Activated T-helper 1 cell treated with Interleukin-2 at 50 U/mL for 16 hours (primary cell): ENCODE measurements at regions not wholly inside any gene's neighbourhood (a gene's known extent, or its start where the extent isn't known, plus 50 kb on each side); places are given as distances from the start of the nearest gene placed in this dataset.

Experiments
- DNase-seq: peaks from one replicate; pipeline ENCODE4 v3.0.0-alpha.2; 2020; ENCODE audit warnings: low read depth

DNA sequence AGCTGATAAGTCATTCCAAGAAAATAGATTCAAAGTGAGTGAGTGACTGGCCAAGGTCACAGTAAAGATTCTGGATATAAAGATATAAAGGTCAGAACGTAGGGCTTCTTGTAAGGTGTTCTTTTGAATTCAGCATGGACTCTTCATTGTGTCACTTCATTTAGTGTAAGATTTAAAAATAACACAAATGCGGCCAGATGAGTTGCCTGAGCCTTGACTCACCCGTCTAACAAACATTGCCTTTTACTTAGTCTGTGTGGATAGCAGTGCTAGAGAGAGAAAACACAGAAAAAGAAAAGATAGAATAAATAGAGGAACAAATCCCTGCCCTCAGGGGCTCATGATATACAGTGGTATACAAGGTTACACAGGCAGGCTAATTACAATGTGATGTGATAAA is 223.4 kb downstream of the PLPP3 start:
- no peak for DNase-seq

DNA sequence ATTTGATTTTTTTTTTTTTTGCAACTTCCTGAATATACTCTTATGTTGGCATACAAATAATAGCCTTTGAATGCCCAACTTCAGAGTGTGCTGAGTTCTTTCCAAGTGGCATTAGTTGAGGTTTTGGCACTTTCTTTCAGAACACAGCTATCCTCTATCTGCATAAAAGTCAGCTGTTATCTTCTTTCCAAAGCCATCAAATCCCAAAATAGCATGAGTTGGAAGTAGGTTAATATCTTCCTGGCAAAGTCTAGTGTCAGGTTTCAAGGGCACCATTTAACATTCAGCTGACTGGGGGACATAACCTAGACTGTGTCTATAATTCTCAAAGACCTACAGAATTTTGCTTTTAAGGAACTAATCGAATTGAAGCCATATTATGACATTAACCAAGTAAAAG is 223.9 kb downstream of the PLPP3 start:
- no peak for DNase-seq

DNA sequence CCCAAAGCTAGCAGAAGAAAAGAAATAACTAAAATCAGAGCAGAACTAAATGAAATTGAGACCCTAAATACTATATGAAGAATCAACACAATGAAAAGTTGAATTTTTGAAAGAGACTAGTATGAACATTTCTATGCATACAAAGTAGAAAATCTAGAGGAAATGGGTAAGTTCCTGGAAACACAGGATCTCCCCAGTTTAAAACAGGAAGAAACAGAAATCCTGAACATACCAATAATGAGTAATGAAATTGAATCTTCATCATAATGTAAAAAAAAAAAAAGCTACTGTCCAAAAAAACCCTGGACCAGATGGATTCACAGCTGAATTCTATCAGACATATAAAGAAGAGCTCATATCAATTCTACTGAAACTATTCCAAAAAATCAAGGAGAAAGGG is 233.5 kb downstream of the PLPP3 start:
- DNase-seq, result no peak

DNA sequence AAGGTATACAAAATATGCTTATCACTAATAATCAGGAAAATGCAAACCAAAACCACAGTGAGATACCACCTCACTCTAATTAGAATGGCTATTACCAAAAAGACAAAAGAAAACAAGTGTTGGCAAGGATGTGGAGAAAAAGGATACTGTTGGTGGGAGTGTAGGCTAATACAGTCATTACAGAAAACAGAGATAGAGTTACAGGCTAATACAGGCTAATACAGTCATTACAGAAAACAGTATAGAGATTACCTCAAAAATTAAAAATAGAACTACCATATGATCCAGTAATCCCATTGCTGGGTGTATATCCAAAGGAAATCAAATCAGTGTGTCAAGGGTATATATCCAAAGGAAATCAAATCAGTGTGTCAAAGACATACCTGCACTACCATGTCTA is 238.4 kb downstream of the PLPP3 start:
- no peak for DNase-seq

DNA sequence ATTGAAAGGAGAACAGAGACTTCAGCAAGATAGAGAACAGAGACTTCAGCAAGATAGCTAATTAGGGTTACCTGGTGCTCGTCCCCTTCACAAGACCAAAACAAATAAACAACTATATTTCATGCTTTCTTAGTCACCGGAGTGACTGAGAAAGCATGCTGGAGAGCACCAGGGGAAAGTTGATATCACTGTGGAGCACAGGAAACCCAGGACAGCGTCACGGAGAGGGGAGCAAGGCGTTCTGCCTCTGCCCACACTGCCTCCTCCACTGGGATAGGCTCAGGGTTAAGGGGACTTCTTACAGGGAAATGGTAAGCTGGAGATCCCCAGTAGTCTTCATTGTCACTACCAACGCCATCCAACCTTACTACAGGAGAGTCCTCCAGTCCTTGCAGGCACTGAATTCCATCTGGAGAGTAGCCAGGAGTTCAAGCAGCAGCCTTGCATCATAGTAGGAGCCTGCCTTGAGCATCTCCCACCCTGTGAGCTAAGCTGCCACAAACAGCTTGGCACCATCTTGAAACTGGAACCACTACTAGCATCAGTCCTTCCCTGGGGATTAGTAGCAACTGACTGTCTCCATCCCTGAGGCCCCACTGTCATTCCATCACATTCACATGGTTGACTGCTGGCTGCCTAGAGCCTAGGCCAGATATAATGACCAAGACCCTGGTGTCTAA is 239.4 kb downstream of the PLPP3 start:
- DNase-seq, result no peak

DNA sequence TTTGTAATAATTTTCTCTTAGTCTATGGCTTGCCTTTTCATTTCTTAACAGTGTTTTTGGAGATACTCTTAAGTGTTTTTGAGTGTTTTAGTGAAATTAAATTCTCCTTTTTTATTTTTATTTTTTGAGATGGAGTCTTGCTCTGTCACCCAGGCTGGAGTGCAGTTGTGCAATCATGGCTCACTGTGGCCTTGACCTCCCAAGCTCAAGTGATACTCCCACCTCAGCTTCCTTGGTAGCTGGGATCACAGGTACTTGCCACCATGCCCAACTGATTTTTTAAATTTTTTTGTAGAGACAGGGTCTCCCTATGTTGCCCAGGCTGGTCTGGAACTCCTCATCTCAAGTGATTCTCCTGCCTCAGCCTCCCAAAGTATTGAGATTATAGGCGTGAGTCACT is 240.3 kb downstream of the PLPP3 start:
- DNase-seq, result no peak

DNA sequence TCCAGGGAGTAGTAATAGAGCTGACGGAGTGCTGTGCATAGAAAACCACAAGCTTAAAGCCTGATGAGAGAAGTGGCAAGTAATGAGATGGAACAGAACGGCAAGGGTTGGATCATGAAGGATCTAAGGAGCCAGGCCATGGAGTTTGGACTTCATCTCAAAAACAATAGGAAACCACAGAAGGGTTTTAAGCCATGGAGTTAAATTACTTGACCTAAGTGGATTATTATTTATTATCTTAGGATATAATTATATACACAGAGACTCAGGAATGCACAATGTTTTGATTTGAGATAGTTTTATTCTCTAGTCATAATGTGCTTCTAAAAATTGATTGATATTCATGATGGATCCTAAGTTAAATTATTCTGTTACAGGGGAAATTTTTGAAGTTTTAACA is 242.4 kb downstream of the PLPP3 start:
- no peak for DNase-seq

DNA sequence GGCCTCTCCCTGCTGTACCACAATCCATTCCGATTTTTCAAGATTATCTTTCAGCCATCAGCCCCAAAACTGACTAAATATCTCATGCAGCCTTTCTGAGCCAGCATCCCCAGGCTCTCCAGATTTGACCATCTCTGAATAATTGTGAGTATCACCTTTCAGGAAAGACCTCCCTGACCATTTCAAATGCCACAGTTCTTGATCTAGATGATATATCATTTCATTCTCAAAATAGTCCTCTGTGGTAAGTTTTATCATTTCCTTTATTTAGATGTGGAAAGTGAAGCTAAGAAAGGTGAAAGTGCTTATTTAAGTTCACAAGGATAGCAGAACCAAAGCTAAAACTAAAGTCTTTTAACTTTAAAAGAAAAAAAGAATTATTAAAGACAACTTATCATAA is 244.0 kb downstream of the PLPP3 start:
- DNase-seq, result no peak

DNA sequence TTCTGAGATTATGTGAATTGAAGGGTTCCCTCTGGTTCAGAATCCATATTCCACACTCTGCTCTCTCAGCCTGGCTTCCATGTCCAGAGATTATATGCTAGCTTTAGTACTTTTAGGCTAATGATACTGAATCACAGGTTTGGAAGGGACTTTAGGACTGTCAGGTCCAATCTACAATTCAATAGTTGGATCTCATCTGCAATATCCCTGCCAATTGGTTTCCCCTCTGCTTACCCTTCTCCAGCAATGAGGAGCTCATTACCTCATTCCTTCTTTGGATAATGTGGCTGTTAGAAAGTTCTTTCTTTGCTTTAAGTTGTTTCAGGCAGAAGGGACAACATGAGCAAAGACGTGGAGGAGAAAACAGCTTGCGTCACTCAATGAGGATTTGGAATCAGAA is 245.3 kb downstream of the PLPP3 start:
- no peak for DNase-seq

DNA sequence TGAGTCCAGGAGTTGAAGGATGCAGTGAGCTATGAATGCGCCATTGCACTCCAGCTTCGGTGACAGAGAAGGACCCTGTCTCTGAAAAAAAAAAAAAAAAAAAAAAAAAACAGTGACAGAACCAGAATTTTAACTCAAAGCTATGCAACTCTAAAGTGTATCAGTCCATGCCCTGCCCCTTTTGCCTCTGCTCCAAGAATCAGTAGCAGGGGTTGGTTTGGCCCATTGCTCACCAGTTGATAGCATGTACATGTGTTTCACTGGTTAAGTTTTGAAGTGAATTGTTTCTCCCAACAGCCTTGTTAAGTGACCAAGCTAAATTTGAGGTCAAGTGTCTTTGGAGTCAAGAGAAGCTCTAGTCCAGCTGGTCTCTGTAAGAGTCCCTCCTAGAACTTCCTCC is 245.9 kb downstream of the PLPP3 start:
- no peak for DNase-seq

DNA sequence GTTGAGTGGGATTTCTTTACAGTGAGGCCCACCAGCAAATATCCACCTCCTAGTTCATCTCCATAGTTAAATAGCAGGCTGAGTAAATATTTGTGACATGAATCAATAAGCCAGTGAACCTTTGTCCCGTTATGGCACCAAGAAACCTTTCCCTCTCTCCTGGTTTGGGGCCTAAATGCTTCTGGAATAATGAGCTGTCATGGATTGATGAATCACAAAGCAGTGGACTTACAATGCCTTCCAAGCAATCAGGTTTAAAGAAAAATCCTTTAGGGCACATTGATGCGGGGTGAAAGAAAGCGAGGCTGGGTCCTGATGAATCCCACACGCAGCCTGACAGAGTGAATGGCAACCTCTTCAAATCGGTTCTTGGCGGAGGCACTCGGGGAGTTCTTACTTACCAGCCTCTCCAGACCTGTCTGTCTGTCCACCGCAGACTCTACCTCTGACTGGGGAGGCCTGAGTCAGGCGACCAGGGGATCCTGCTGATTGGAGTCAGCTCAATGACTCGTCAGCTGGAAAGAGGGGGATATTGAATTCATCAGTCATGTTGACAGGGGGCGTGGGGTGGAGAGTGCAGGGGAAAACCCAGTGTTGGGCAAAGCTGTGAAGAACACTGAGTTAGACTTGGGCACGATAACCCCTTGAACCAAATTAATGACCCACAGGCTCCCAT is 247.3 kb downstream of the PLPP3 start:
- DNase-seq, result no peak

DNA sequence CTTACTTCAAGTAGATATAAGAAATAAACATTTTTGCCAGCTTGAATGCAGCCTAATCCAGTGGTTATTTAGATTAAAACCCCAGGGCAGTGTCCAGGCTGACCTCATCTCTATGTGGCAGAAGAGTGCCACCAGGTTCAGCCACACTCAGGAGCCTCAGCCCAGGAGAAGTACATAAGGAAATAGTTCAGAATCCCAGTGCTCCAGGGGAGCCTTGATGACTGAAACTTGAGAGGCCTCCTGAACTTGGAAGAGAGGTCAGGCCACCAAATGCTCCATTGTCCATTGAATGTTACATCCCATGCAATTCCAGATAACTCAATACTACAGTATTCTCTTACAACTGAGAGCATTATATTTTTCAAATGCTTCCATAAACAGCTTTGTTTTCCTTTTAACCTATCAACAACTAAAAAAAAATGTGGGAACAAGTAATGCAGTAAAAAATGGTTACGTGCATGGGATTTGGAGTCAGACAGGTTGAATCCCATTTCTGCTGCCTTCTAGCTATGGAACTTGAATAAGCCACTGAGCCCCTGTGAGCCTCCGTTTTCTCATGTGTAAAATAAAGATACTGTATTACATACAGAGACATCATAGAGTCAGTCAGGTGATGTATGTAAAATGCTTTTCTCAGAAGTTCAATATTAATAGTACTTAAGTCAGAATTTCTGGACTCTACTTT is 248.0 kb downstream of the PLPP3 start:
- no peak for DNase-seq

DNA sequence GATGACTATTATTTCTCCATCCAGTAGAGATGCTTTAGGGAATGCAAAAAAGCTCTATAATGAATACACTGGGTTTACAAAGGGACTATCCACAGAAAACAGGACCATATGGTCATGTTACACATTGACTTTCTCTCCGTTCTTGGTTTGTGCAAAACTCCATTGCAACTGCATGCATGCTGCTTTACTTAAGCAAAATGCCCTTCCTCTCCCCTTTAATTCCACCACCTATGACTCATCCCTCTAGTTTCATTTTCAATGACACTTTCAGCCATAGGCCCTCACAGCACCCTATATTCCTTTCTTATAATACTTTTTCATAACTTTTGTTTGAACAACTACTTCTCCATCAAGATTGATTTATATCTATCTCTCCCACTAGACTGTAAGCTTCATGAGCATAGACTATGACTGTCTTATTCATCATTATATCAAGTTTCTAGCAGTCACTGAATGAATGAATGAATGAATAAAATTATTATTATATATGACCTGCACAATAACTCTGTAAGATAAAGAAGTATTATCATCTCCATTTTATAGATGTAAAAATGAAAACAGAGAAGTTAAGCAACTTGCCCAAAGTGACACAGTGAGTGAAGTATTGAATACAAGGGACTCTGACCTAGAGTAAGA is 248.9 kb downstream of the PLPP3 start:
- DNase-seq, result no peak

DNA sequence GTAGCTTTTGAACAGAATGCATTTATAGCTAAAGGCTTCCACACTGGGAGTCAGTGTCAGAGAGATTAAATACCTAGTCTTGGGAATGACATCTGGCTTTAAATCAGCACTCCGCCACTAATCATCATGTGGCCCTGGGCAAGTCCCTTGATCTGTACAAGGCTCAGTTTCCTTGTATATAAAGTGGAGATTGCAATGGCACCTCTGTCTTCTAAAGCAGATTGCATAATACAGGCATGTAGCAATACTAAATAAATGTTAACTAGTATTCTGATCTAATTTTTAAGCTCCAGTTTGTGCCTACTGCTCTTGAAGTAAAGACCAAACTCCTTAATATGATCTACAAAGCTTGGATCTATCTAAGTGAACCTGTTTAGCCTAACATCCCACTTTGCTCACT is 249.4 kb downstream of the PLPP3 start:
- no peak for DNase-seq

DNA sequence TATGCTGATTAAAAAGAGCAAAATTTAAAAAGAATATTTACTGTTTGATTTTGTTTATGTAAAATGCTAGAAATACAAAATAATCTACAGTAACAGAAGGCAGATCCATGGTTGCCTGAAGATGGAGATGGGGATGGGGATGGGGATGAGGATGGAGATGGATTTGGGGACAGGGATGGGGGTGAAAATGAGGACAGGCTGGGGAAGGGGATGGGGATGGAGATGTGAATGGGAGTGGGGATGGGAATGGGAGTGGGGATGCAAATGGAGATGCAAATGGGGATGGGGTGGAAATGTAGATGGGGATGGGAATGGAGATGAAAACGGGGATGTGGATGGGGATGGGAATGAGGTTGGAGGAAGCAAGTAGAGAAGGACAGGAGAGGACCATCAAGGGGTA is 252.2 kb downstream of the PLPP3 start:
- DNase-seq, result no peak

DNA sequence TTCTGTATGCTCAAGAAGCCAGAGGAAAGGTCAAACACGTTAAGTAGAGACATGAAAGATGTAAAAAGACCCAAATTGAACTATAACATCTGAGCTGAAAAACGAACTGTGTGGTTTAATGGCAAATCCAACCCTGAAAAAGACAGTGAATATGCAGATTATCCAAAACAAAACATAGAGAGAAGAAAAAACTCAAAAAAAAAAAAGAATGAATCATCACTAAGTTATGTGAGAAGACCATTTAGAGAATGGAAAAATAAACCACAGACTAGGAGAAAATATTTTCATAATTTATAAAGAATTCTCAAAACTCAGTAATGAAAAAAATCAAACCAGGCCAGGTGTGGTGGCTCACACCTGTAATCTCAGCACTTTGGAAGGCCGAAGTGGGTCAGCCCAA is 253.3 kb downstream of the PLPP3 start:
- no peak for DNase-seq

DNA sequence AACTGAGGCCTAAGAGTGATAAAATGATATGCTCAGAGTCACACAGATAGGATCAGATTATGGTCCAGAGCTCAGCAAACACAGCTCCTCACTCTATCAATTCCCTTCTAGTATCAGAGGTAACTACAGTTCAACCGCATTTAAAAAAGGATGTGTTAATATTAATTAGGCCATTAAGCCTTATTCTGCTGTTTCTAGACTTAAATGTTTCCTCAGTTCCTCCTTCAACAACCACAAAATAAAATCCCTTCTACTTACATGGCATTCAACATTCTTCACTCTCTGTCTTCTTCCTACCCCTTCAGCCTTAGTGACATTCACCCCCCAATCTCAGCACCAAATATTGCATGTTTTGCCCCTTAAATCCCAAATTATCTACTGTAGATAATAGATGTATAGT is 254.9 kb downstream of the PLPP3 start:
- DNase-seq, result no peak

DNA sequence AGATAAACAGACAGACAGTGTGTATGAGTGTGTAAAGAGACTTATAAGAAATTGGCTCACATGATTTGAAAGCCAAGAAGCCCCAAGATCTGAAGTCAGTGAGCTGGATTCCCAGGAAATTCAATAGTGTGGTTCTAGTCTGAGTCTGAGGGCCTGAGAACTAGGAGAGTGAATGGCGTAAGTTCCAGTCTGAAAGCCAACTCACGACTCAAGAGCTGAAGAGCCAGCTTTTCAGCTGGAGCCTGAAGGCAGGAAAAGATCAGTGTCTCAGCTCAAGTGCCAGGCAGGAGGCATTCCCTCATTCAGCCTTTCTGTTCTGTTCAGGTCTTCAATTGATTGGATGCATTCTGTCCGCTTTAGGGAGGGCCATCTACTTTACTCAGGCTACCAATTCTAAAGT is 257.2 kb downstream of the PLPP3 start:
- DNase-seq, result no peak

DNA sequence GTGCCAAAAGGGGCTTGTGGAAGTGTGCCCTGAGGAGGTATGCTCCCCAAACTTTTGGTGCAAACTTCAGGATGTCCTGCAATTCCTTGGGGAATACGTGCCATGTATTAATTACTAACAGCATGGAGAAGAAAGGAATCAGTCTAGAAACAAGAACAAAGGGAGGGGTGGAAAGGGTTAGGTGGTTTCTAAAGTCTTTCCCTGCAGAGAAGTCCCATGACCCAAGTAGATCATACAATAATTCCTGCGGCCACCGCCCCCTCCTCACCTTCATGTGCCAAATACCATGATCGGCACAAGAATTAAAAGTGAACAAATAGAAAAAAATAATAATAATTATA is 258.2 kb downstream of the PLPP3 start:
- DNase-seq, result no peak

DNA sequence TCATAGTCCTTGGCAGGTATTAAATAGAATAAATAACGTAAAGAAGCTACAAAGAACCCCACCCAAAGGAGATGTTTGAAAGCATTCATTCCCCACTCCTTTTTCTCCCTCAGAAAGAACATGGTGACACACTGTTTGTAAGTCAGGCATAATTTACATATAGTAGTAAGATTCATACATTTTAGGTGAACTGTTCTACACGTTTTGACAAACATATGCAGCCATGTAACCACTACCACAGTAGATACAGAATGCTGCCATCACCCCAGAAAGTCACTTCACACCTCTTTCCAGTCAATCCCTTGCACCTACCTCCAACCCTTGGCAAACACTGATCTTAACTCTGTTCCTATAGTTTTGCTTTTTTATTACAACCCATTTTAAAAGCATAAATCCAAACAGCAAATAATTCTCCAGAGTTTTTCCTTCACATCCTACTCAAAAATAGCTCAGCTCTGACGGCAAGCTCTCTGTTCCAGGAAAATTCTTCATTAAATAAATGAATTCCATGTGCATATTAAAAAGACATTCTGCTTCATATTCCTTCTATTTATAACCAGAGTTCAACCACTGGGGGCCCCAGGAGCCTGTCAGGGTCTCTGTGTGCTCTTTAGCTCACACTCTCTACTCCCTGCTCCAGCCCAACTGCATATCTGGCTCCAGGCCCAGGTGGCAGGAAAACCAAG is 258.8 kb downstream of the PLPP3 start:
- DNase-seq, result no peak

DNA sequence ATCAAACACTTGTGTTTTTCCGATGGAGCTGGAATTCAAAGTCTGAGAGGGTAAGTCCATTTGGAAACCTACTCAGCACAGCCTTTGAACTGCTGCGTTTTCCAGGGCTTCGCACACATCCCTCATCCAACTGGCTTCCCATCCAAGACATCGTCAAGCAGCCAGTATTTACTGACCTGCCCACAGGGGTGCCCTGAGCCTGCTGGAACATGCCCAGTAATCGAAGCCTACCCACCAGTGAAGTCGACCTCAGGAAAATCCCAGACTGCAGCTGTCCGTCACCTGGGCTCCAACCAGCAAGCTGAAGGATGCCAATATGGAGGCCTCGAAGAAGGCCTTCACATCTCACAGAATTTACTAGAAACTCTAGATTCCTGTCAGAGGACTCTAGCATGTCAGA is 261.6 kb downstream of the PLPP3 start:
- no peak for DNase-seq

DNA sequence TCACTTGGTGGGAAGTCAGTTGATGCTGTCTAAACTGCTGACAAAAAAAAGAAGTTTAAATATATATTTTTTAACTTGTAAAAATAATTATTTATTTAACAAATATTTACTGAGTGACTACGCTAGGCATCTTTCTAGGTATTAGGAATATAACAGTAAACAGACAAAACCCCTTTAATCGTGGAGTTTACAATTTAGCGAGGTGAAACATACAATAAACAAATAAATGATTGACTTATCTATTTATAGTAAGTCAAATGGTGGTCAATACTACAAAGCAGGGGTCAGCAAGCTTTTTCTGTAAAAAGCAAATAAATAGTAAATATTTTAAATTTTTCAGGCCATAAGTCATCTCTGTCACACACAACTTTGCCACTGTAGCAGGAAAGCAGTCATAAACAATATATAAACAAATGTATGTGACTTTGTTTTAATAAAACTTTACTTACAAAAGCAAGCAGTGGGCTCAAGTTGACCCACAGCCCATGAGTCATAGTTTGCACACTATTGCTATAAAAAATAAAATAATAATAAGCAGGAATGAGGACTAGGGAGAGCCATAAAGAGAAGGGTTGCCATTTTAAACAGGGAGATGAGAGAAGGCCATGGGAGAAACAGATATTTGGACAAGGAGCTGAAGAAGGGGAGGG is 263.9 kb downstream of the PLPP3 start:
- DNase-seq, result no peak
